DMS79 (cell line): ENCODE measurements at regions not wholly inside any gene's neighbourhood (a gene's known extent, or its start where the extent isn't known, plus 50 kb on each side); places are given as distances from the start of the nearest gene placed in this dataset.
"Not testable (repeated sequence)": the region's sequence is repeated elsewhere in the genome, so short reads cannot be mapped to it uniquely, and the experiment has no call there.

Experiments used
- DNase-seq: peaks from one replicate; lab custom pipeline; 2025; lab: John Stamatoyannopoulos, UW

DNA sequence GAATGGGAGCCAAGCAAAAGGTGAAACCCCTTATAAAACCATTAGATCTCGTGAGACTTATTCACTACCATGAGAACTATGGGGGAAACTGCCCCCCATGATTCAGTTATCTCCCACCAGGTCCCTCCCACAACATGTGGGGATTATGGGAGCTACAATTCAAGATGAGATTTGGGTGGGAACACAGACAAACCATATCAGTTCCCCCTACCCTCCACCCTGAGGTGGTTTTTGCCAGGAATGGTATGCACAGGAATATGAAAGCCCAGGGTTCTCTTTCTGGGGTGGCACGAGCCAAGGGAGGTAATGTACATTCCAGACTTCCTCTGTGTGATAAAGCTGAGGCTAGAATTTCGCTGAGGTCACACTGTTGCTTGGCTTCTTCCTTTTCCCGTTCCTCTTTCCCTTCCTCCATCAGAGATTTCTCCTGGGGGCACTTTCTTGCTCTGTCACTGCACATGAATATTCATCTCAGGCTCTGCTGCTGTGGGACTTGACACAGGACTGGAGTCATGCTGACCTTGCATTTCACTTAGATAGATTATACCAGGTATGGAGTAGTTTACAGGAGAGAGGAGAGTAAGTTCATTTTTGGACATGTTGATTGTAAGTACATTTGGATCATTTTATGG, 347.0 kb upstream of the MTPN start:
- no peak for DNase-seq

- no peak for DNase-seq
Observed at GRCh38 chr7:136312592-136312991, 335.4 kb upstream of the MTPN start.

- no peak for DNase-seq
Observed at GRCh38 chr7:136309407-136309806, 332.2 kb upstream of the MTPN start.

- no peak for DNase-seq
Observed at GRCh38 chr7:136308230-136308629, 331.1 kb upstream of the MTPN start.

DNA sequence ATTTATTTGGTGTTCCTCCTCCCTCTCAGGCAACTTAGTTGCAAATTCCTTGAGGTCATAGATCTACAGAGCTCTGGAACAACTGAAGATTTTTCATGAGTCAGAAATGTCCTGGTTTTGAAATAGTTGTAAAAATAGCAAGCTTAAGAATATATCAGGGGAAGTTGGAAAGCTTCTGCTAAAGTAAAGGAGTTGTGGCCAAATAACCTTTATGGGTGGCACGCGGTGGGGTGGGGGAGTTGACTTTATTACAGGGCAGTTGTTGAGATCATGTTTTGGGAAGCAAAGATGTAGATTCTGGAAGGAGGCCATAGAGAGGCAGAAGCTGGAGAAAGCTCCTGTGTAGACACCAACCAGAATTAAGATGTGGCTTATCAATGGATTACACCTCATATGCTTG, 326.0 kb upstream of the MTPN start:
- no peak for DNase-seq

DNA sequence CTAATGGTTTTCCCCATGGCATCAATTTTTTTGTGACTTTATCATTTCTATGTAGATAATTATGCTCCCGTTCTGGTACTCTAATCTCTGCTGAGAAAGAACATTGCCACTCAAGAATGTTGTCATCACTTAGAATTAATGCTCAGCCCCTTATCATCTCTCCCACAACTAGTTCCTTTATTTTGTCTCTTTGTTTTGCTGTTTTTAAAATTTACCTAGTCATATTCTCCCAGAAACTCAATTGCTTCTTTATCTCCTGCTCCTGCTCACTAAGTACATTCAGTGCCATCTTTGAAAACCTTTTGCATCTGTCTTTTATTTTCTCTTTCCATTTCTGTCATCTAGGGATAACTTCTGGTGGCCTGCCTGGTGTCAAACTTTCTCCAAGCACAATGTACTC, 324.9 kb upstream of the MTPN start:
- DNase-seq, result no peak

DNA sequence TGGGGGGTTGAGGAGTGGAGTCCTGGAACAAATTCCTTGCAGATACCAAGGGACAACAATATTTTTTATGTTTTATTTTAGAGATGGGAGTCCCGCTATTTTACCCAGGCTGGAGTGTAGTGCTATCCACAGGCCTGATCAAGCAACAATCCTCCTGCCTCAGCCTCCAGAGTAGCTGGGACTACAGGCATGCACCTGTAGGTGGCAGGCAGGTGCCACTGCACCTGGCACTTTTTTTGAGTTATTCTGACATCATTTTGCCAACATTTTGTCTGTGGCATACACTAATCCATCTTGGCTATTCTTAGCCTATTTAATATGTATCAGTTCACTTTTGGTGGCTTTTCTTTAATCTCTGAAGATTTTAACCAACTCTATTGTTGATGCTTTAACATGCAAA, 317.8 kb upstream of the MTPN start:
- DNase-seq, result no peak

DNA sequence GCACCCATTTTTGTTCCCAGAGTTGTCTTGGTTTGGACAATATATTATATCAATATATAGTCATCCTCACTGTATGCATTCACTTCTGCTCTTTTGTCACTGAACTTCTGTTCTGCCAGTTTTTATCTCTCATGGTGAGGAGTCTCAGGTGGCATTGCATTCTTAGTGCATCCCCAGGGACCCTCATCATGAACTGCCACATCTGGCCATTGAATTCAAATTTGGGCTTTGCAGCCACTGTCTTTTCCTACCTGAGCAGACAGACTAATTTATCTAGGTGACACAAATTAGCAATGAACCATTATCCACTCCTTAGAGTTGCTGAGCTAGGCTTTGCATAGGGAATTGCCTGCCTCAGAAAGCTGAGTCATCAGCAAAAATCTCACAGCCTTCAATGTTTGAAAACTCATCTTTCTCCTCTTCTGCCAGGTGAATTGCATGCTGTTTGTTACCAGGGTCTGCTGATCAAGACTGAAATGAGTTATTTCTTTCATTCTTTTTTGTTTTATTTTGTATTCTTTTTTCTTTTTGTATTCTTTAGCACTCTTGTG, 316.8 kb upstream of the MTPN start:
- no peak for DNase-seq

DNA sequence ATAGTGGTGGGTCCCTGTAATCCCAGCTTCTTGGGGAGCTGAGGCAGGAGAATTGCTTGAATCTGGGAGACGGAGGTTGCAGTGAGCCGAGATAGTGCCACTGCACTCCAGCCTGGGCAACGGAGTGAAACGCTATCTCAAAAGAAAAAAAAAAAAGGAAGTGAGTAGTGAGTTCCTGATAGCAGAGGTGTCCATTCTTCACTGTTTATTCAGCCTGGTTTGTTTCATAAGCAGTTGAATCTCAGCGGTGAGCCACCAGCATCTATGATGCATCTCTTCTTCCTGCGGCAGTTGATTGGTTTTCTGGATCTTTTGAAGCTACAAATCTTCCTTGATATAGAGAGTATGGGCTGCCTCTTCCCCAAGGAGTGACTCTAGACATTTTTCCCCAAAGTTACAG, 316.1 kb upstream of the MTPN start:
- no peak for DNase-seq

- no peak for DNase-seq
Observed at GRCh38 chr7:136292365-136292764, 315.2 kb upstream of the MTPN start.

DNA sequence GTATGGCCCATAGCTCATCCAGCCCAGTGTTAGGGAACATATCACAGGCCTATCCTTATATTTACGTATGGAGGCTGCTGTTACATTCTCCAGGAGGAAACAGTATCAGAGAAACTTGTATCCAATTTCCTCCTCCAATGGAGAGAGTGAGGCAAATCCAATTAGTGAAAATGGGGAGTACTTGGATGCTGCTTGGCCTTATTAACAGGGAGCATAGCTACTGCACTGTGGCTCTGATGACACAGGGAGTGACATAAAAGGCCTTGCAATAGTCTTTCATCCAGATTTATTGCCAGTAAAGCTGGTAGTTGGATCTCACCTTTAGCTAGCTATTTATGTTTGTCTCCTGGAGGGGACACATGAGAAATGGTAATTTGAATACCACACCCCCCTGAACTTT, 313.2 kb upstream of the MTPN start:
- no peak for DNase-seq

- DNase-seq, result no peak
Observed at GRCh38 chr7:136278057-136278456, 300.9 kb upstream of the MTPN start.

- no peak for DNase-seq
Observed at GRCh38 chr7:136275794-136276193, 298.6 kb upstream of the MTPN start.

- no peak for DNase-seq
Observed at GRCh38 chr7:136274636-136275345, 297.6 kb upstream of the MTPN start.

DNA sequence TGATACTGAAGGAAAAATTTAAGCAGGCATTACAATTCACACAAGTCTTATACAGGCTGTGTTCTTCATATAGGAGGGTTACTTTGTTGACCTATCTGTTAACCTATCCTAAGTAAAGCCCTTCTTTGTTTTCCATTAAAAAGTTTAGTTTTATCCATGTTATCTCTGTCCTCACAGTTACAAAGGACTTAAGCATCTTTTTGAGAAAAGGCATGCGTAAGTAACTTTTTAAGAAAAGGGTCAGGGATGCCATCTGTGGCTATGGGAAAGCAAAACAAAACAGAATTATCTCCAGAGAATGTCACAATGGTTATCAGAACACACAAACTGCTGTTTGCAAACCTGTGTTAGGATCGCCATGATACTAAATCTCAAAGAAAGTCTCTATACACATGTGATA, 295.8 kb upstream of the MTPN start:
- DNase-seq, result no peak

GRCh38 chr7:136267822-136268221, 290.7 kb upstream of the MTPN start:
- DNase-seq, result no peak

DNA sequence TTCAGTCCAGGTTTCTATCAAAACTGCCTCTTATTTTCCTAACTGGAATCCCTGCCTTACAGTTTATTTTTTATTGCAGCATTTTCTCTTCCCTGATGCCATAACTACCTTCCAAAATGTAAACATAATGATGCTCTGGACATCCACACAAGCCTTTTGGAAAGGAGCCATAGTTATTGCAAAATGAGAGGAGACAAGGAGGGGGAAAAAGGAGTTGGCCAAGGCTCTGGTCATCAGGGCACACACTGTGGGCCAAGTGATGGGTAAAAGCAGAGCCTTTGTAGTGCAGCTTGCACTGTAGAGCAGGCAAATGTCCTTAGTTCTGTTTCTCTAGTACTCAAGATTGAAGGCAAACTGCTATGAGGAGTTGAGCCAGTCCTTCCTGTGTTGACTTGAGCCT, 289.3 kb upstream of the MTPN start:
- DNase-seq, result no peak

- DNase-seq, result not testable (repeated sequence)
Observed at GRCh38 chr7:136264304-136264703, 287.1 kb upstream of the MTPN start.

DNA sequence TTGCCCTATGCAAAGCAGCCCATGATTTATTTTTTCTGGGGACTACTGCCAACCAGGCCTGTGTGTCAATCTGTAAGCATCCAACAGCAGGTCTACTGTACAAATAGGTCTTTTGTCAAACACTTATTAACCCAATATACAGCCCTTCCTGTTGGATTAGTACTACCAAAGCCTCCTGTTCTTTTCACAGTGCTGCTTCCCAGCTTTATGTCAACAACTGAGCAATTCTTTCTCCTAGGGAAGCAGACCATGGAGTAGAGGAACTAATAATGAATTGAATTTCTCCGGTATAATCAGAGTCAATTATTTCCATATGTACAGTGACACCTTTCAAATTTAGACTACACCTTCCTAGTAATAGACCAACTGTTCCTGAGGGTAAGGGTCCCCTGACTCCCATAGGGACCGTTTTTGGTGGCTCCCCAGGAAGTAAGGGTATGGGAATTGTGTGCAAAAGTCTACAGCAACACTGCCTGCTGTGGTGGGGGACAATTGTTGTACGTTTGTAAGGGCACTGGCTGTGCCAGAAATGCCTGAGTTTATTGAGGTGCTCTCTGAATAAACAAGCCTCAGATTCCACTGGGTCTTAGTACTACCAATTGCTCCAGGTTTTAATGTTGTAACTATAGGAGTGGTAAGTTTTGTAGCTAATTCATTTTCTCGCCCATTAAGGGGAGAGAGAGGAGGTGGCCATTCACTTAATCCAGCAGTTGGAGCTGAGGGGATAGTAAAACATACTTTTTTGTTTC, 286.1 kb upstream of the MTPN start:
- not testable (repeated sequence) for DNase-seq

DNA sequence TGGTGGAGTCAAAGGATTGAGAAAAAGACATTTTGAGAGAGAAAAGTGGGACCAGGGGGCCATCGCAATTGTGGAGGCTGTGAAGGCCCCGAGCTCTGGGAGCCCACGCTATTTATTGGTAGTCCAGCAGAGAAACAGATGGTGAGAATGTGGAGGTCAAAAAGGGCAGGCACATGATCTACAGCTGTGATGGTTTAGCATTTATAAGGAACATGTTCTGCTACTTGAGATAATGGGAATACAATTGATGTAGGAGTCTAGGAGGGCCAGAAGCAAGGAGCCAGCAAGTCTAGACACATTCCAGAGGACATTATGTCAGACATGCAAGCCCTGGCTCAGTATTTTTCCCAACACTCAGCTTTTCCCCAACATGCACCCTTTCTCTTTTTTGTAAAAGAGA, 283.4 kb upstream of the MTPN start:
- not testable (repeated sequence) for DNase-seq

DNA sequence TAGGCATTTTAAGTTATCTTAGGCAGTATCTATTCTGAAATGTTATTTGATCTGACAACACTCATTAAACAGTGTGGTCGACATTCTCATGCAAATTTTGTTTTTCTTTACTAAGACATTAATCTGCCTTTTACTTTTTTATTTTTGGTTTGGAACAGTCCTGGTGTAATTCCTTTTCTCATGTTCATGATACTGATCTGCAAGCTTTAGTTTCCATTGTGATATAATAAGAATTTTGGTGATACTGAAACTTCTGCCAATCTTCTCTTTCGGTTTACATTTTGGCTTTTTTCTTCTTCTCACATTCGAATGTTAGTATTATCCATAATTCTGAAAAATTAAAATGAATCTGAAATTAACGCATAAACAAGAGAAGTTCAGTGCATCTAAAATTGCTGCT, 281.9 kb upstream of the MTPN start:
- DNase-seq, result no peak

- DNase-seq, result no peak
Observed at GRCh38 chr7:136256491-136256890, 279.3 kb upstream of the MTPN start.

DNA sequence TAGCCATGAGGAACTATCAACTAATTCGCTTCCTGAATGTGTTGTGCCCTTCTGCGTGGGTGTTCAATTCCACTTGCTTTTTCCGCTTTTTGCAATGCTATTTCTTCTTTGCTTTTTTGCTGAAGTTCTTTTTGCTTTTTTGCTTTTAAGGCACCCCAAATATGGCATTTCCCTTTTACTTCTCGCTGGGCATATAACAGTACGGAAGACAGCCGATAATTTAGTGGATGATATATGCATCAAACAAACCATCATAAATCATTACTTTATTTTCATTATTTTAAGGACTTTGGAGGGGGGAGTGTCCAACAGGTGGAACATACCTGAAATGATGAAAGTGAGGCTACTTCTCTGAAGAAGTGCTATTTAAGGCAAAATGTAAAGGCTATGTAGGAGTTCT, 277.0 kb upstream of the MTPN start:
- DNase-seq, result no peak
